Activated CD4-positive, alpha-beta T cell treated with anti-CD3 and anti-CD28 coated beads for 36 hours (primary cell): ENCODE measurements at regions not wholly inside any gene's neighbourhood (a gene's known extent, or its start where the extent isn't known, plus 50 kb on each side); places are given as distances from the start of the nearest gene placed in this dataset.

Source experiments
- ATAC-seq: fragments of 200-7000 bp; cut with Tn5 transposase; one replicate; pipeline ENCODE4 v1.10.0; 2021; ENCODE audit warnings: mild to moderate bottlenecking, moderate library complexity
- CTCF ChIA-PET: fragments of 350-600 bp; sonication (Branson Sonifier 250); formaldehyde crosslinking; loops from one replicate; lab custom pipeline; 2021; ENCODE audit warnings: antibody characterized with exemption; lab: Charles Lee
- POLR2A ChIA-PET: fragments of 350-600 bp; sonication (Branson Sonifier 250); formaldehyde crosslinking; loops from one replicate; lab custom pipeline; 2021; ENCODE audit warnings: antibody characterized with exemption, inconsistent platforms; lab: Charles Lee
- DNase-seq: peaks from one replicate; pipeline ENCODE4 v3.0.0-alpha.2; 2020
- H3K27ac Mint-ChIP-seq: one replicate; pipeline ENCODE4 v1.8.0; 2021; ENCODE audit warnings: mixed read lengths
- H3K27me3 Mint-ChIP-seq: one replicate; pipeline ENCODE4 v1.8.0; 2021; ENCODE audit warnings: mixed read lengths
- H3K36me3 Mint-ChIP-seq: one replicate; pipeline ENCODE4 v1.8.0; 2021; ENCODE audit warnings: low read depth, mixed read lengths
- H3K4me1 Mint-ChIP-seq: one replicate; pipeline ENCODE4 v1.8.0; 2021; ENCODE audit warnings: mixed read lengths
- H3K4me3 Mint-ChIP-seq: one replicate; pipeline ENCODE4 v1.8.0; 2021; ENCODE audit warnings: mild to moderate bottlenecking, moderate library complexity, mixed read lengths
- H3K9me3 Mint-ChIP-seq: one replicate; pipeline ENCODE4 v1.8.0; 2021; ENCODE audit warnings: low read depth, mixed read lengths
- intact Hi-C, 2 experiments: fragments of 100-400 bp; cut with DNase I in 1 of 2; cut with micrococcal nuclease in 1 of 2; formaldehyde crosslinking; loops; one replicate each; pipeline versions ENCODE4 v1.14.2 to v1.15.1; 2022 to 2024; cut with DNase I, micrococcal nuclease

- Mint-ChIP-seq H3K4me1 (peaks cover 4% of the 10 kb centered on the region), H3K9me3 (no peaks in the 10 kb centered on the region), H3K4me3 (no peak overlapping the region), H3K27ac (no peak overlapping the region), H3K27me3 (peaks cover 2% of the 10 kb centered on the region), H3K36me3 (no peaks in the 10 kb centered on the region)
- ChIA-PET POLR2A (no interaction called here), CTCF (no interaction called here)
- intact Hi-C loops = no loop called here
- no peak for ATAC-seq
- DNase-seq = no peak
Measured at GRCh38 chr17:83151442-83152226, 72.2 kb downstream of the METRNL start.

GRCh38 chr17:83152227-83152744, 72.9 kb downstream of the METRNL start:
- ChIA-PET CTCF (no interaction called here), POLR2A (interaction anchor here (0.7 kb wide), 1 partner anchor 363 kb away, joined by 3 read pairs; no protein-coding TSS in a partner anchor)
- Mint-ChIP-seq H3K27ac (no peak overlapping the region), H3K27me3 (peaks cover 2% of the 10 kb centered on the region), H3K4me1 (peaks cover 4% of the 10 kb centered on the region), H3K9me3 (no peaks in the 10 kb centered on the region), H3K36me3 (no peaks in the 10 kb centered on the region), H3K4me3 (no peak overlapping the region)
- intact Hi-C loops = no loop called here
- no peak for DNase-seq
- ATAC-seq = no peak

DNA sequence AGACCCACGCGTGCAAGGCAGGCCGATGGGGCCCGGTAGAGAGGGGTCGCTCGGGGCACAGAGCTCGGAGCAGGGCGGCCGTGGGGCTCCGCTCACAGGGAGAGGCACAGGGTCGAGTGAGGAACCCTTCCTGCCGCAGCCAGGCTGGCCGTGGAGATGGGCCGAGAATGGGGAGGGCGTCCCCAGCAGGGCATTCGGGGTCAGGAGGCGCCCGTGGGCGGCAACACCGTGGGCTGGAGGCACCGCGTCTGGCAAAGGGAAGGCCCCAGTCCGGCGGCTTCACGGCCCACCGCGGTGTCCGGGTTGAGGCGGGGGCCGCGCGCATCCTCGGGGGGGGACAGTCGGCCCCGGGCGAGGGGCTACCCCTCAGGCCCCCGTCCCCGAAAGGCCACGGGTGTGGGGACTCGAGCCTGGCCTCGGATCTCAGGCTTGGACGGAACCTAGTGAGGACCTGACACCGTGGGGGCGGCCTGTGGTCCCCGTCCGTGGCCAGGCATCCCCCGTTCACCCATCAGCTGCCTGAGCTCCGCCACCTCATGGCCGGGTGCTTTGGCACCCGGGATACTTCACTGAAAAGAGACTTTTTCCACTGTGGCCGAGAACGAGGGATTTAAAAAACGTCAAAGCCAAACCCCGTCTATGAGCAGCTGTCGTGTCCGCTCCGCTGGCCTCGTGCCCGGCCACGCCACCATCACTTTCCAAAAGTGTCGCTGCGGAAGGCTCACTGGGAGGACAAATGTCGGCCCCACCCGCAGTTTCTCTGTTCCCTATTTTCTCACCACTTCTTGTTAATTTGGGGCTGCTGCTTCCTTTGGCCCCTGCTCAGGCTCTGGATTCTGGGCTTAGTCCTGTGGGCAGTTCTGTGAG, 73.6 kb downstream of the METRNL start:
- intact Hi-C loops = no loop called here
- Mint-ChIP-seq H3K36me3 (no peaks in the 10 kb centered on the region), H3K4me1 (peaks cover 4% of the 10 kb centered on the region), H3K27ac (no peak overlapping the region), H3K27me3 (peaks cover 3% of the 10 kb centered on the region), H3K4me3 (no peak overlapping the region), H3K9me3 (no peaks in the 10 kb centered on the region)
- DNase-seq = no peak
- no peak for ATAC-seq
- CTCF ChIA-PET = no interaction called here
- POLR2A ChIA-PET = interaction anchor here (0.7 kb wide), 1 partner anchor 364 kb away, joined by 3 read pairs; no protein-coding TSS in a partner anchor

GRCh38 chr17:83153681-83154310, 74.4 kb downstream of the METRNL start:
- ATAC-seq (no peak), DNase-seq (no peak)
- intact Hi-C loops = no loop called here
- no peak overlapping the region for H3K27ac Mint-ChIP-seq
- H3K27me3 Mint-ChIP-seq = peaks cover 4% of the 10 kb centered on the region
- no peaks in the 10 kb centered on the region for H3K36me3 Mint-ChIP-seq
- ChIA-PET POLR2A (no interaction called here), CTCF (no interaction called here)
- H3K4me3 Mint-ChIP-seq = no peak overlapping the region
- no peaks in the 10 kb centered on the region for H3K9me3 Mint-ChIP-seq
- peaks cover 4% of the 10 kb centered on the region for H3K4me1 Mint-ChIP-seq

- POLR2A ChIA-PET = no interaction called here
- H3K27me3 Mint-ChIP-seq = peaks cover 4% of the 10 kb centered on the region
- H3K4me3 Mint-ChIP-seq = no peak overlapping the region
- ATAC-seq (no peak), DNase-seq (no peak)
- H3K27ac Mint-ChIP-seq = no peak overlapping the region
- intact Hi-C loops = no loop called here
- no peaks in the 10 kb centered on the region for H3K9me3 Mint-ChIP-seq
- CTCF ChIA-PET = no interaction called here
- H3K36me3 Mint-ChIP-seq = no peaks in the 10 kb centered on the region
- peaks cover 4% of the 10 kb centered on the region for H3K4me1 Mint-ChIP-seq
Measured at GRCh38 chr17:83154311-83155127, 75.1 kb downstream of the METRNL start.

DNA sequence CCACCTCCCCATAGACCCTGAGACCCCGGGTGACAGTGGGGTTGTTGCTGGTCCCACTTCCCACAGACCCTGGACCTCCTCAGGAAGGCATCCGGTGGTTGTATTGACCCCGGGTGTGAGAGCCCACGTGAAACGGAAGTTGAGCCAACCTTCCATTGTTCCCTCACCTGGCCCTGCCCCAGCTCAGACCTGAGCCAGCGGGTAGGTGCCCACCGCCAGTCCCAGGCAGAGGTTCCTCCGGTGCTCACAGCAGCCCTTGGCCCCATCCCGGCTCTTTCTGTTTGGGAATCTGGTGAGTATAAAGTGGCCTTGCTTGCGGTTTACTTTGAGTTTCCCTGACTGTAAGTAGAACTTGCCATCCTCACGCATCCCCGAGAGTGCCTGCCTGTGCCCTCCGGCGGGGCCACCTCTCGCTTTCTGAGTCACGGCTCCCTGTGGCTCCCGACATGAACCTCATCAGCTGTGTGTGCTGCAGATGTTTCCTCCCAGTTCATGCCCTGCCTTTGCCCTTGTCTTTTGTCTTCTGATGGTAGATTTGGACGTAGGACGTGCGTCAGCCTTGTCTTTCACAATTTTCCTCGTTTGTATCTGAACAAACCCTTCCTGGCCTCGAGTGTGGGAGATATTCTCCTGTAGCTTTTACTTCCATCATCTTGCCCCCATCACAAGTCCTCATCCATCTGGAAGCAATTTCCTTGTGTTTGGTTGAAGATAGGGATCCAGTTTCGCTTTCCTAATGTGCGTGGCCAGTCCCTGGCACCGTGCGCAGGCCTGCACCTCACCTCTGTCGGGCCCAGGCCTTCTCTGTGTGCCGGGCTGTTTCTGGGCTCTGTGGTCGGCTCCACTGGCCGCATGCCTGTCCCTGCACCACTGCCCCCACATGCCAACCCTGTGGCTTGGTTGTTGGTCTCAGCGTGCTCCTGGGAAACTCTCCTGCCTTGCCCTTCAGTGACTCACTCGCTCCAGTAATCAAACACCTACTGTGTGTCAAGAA, 76.0 kb downstream of the METRNL start:
- Mint-ChIP-seq H3K9me3 (no peaks in the 10 kb centered on the region), H3K36me3 (no peaks in the 10 kb centered on the region), H3K27me3 (peaks cover 4% of the 10 kb centered on the region), H3K4me1 (peaks cover 4% of the 10 kb centered on the region), H3K27ac (no peak overlapping the region), H3K4me3 (no peak overlapping the region)
- CTCF ChIA-PET = interaction anchor here (0.6 kb wide), 1 partner anchor 49 kb away, joined by 3 read pairs; no protein-coding TSS in a partner anchor
- POLR2A ChIA-PET = no interaction called here
- ATAC-seq (peak; percentile 68), DNase-seq (peak; percentile 57)
- intact Hi-C loops = no loop called here

DNA sequence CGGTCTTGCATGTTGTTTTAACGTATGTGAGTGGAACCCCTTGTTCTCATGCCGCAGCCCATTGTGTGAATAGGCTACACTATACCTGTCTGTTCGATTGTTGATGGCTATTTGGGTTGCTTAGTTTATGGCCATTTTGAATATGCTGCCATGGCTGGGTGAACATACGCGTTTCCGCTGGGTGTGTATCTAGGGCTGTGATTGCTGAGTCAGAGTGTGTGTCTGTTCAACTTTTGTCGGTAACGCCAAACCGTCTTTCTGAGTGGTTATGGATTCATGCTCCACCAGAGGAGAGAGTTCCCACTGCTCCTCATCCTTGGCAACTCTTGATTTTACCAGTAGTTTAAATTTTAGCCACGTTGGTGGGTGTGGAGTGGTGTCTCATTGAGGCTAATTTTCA, 77.0 kb downstream of the METRNL start:
- no peak for DNase-seq
- Mint-ChIP-seq H3K27me3 (peaks cover 4% of the 10 kb centered on the region), H3K27ac (no peak overlapping the region), H3K4me1 (peaks cover 4% of the 10 kb centered on the region), H3K4me3 (no peak overlapping the region), H3K36me3 (no peaks in the 10 kb centered on the region), H3K9me3 (no peaks in the 10 kb centered on the region)
- ChIA-PET CTCF (interaction anchor here (0.9 kb wide), 1 partner anchor 33 kb away, joined by 3 read pairs; no protein-coding TSS in a partner anchor), POLR2A (no interaction called here)
- ATAC-seq = no peak
- intact Hi-C loops = no loop called here

DNA sequence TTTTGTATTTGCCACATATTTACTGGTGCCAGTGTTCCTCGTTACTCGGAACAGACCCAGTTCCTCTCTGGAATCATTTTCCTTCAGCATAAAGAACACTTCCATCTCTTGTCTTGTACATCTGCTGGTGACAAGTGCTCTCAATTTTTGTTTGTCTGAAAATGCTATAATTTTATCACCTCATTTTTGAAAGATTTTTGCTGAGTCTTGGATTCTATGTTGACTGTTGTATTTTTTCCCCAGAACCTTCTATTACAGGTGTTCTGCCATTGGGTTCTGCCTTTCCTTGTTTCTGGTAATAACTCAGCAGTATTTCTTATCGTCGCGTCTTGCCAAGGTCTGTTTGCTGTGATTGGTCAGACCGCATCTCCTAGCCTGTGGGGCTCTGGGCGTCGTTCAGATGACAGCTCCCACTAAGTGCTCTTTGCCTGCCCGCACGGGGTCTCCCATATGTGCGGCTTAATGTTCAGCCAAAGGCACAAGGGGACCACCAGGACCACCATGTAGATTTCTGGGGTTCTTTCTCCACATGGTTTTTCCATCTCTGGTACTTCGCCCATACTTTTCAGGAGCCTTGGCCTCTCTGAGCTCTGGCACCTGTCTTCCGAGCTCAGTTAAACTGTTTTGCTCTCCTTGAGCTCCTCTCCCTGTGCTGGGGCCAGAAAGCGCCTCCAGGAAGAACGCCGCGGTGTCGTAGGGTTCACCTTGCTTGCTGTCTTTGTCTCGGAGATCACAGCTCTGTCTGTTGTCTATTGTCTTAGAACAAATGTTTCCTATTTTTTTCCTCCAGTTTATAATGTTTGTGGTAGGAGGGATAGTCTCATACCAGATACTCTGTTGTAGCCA, 80.0 kb downstream of the METRNL start:
- intact Hi-C loops = no loop called here
- H3K4me3 Mint-ChIP-seq = no peak overlapping the region

DNA sequence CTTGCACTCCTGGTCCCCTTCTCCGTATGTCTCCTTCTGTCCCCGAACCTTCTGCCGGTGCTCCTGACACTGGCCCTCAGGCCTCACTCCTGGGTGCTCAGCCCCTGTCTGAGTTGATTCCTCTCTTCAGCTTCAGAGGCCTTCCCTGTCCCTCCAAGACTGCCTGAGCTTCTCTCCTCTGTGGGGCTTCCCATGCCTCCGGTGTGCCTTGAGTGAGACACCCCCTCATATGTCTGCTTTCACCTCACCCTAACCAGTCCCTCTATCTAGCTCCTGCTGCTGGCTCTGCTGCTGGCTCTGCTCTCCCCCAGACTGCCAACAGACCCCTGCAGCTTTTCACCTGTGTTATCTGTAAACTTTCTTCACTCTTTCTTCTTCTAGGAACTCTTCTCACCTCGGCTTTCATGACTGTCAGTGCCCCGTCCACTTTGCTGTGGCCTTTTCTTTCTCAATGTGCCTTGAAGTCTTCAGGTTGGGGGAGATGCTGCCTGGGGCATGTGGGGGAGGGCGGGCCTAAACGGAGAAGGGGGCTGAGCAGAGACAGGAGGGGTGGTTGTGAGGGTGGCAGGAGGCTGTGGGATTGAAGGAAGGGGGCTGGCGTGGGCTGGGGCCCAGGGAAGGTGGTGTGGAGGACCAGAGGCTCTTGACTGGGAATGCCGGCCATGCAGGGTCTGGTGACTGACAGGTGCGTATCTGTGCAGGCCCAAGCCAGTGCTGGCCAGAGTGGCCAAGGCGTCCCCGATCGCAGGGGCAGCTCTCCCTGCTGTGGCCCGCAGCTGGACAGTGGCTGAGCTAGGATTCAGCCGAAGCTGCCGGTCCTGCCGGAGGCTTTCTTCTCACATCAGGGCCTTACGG, 81.3 kb downstream of the METRNL start:
- Mint-ChIP-seq H3K4me3 (no peak overlapping the region), H3K9me3 (no peaks in the 10 kb centered on the region), H3K27me3 (peaks cover 16% of the 10 kb centered on the region), H3K4me1 (peaks cover under 1% of the 10 kb centered on the region), H3K36me3 (no peaks in the 10 kb centered on the region), H3K27ac (no peak overlapping the region)
- ATAC-seq = no peak
- DNase-seq = no peak
- intact Hi-C loops = no loop called here
- POLR2A ChIA-PET = no interaction called here
- CTCF ChIA-PET = no interaction called here

More for the DNA sequence above, 80.0 kb downstream of the METRNL start:
- H3K27me3 Mint-ChIP-seq = peaks cover 13% of the 10 kb centered on the region
- ChIA-PET CTCF (no interaction called here), POLR2A (no interaction called here)
- DNase-seq = no peak
- peaks cover 4% of the 10 kb centered on the region for H3K4me1 Mint-ChIP-seq
- no peaks in the 10 kb centered on the region for H3K36me3 Mint-ChIP-seq
- H3K27ac Mint-ChIP-seq = no peak overlapping the region
- no peak for ATAC-seq
- H3K9me3 Mint-ChIP-seq = no peaks in the 10 kb centered on the region
